Natural killer cell (primary cell): ENCODE measurements at regions not wholly inside any gene's neighbourhood (a gene's known extent, or its start where the extent isn't known, plus 50 kb on each side); places are given as distances from the start of the nearest gene placed in this dataset.
"Not testable (repeated sequence)": the region's sequence is repeated elsewhere in the genome, so short reads cannot be mapped to it uniquely, and the experiment has no call there.

Experiments used
- ATAC-seq, 3 donors: fragments of 150-1000 bp in 2 of 3; fragments of 200-7000 bp in 1 of 3; cut with Tn5 transposase; 1 replicate in 1 of 3; 2 replicates in 2 of 3; pipeline ENCODE4 v1.10.0; 2021; ENCODE audit warnings: mild to moderate bottlenecking in 2 of 3, moderate library complexity in 2 of 3
- DNase-seq, 2 donors: peaks; one replicate each; pipeline versions ENCODE4 v3.0.0 to v3.0.0-alpha.2; 2013 to 2021; ENCODE audit warnings: mixed read lengths in 1 of 2
- H3K27ac ChIP-seq: one replicate; pipeline ENCODE4 v1.5.1; 2013; ENCODE audit warnings: mild to moderate bottlenecking, low read length
- H3K27me3 ChIP-seq: one replicate; pipeline ENCODE4 v1.6.1; 2013; ENCODE audit warnings: low read length; ENCODE audit not compliant: control insufficient read depth, insufficient read depth
- H3K36me3 ChIP-seq: one replicate; pipeline ENCODE4 v1.6.1; 2013; ENCODE audit warnings: low read length; ENCODE audit not compliant: control insufficient read depth, insufficient read depth
- H3K4me1 ChIP-seq: one replicate; pipeline ENCODE4 v1.6.1; 2013; ENCODE audit warnings: low read length; ENCODE audit not compliant: control insufficient read depth, insufficient read depth
- H3K4me3 ChIP-seq: one replicate; pipeline ENCODE4 v1.5.1; 2013; ENCODE audit warnings: low read length
- H3K9me3 ChIP-seq: one replicate; pipeline ENCODE4 v1.6.1; 2013; ENCODE audit warnings: low read length; ENCODE audit not compliant: control insufficient read depth, insufficient read depth
- H3K27ac Mint-ChIP-seq, 2 donors: one replicate each; pipeline ENCODE4 v1.8.0; 2022; ENCODE audit warnings: mild to moderate bottlenecking in 2 of 2, mixed read lengths in 2 of 2, moderate library complexity in 1 of 2
- H3K27me3 Mint-ChIP-seq, 2 donors: one replicate each; pipeline ENCODE4 v1.8.0; 2022; ENCODE audit warnings: low read depth in 2 of 2, mixed read lengths in 2 of 2
- H3K36me3 Mint-ChIP-seq: one replicate; pipeline ENCODE4 v1.8.0; 2022; ENCODE audit warnings: mixed read lengths
- H3K4me1 Mint-ChIP-seq, 2 donors: one replicate each; pipeline ENCODE4 v1.8.0; 2022; ENCODE audit warnings: mixed read lengths in 2 of 2
- H3K4me3 Mint-ChIP-seq: one replicate; pipeline ENCODE4 v1.8.0; 2022; ENCODE audit warnings: mild to moderate bottlenecking, moderate library complexity, mixed read lengths
- H3K9me3 Mint-ChIP-seq, 2 donors: one replicate each; pipeline ENCODE4 v1.8.0; 2022; ENCODE audit warnings: mixed read lengths in 2 of 2
- WGBS: methylation state at CpG from one replicate; pipeline ENCODE4 v1.1.7; 2013; ENCODE audit warnings: missing lambda C conversion rate; ENCODE audit not compliant: insufficient coverage; 5-methylcytosine and 5-hydroxymethylcytosine counted together
- intact Hi-C: fragments of 100-400 bp; cut with micrococcal nuclease; formaldehyde crosslinking; loops from one replicate; pipeline ENCODE4 v1.14.2; 2022
- TF ChIP-seq, protein P1 (sequence below): fragments of 200-600 bp; IDR thresholded peaks from one replicate; pipeline ENCODE4 v1.8.0; 2022; ENCODE audit warnings: antibody characterized with exemption

DNA sequence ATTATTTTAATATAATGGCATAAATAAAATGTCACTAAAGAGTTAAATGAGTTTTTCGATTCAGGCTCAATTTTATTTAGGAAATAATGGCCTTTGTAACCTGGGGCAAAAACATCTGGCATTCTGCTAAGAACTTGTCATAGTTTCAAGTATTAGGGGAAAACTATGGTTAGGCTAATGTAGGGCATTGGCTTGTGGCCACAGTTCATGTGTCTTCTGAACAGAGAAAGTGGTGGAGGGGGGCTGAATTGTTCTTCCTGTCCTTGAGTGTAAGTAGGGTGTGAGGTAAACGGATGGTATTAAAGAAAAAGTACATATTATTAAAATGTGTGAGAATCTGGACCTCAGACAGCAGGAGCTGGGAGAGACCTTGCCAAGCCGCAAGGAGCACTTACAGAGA, 69.1 kb upstream of the KLF14 start:
- WGBS = 56% methylated on average over 3 of the region's 3 CpGs
- Mint-ChIP-seq H3K9me3 (no peaks in the 10 kb centered on the region), H3K36me3 (no peaks in the 10 kb centered on the region), H3K4me1 (peaks cover 0 to 7% of the 10 kb centered on the region in 2 donors), H3K27me3 (peaks cover 15 to 30% of the 10 kb centered on the region in 2 donors), H3K27ac (no peak overlapping the region), H3K4me3 (no peak overlapping the region)
- DNase-seq (no peak), ATAC-seq (no peak)
- Histone ChIP-seq H3K4me3 (no peak overlapping the region), H3K27me3 (no peaks in the 10 kb centered on the region), H3K36me3 (no peaks in the 10 kb centered on the region), H3K27ac (no peak overlapping the region), H3K4me1 (peaks cover 6% of the 10 kb centered on the region), H3K9me3 (no peaks in the 10 kb centered on the region)
- TF ChIP-seq, protein P1, sequence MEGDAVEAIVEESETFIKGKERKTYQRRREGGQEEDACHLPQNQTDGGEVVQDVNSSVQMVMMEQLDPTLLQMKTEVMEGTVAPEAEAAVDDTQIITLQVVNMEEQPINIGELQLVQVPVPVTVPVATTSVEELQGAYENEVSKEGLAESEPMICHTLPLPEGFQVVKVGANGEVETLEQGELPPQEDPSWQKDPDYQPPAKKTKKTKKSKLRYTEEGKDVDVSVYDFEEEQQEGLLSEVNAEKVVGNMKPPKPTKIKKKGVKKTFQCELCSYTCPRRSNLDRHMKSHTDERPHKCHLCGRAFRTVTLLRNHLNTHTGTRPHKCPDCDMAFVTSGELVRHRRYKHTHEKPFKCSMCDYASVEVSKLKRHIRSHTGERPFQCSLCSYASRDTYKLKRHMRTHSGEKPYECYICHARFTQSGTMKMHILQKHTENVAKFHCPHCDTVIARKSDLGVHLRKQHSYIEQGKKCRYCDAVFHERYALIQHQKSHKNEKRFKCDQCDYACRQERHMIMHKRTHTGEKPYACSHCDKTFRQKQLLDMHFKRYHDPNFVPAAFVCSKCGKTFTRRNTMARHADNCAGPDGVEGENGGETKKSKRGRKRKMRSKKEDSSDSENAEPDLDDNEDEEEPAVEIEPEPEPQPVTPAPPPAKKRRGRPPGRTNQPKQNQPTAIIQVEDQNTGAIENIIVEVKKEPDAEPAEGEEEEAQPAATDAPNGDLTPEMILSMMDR = no peak
- intact Hi-C loops = no loop called here

DNA sequence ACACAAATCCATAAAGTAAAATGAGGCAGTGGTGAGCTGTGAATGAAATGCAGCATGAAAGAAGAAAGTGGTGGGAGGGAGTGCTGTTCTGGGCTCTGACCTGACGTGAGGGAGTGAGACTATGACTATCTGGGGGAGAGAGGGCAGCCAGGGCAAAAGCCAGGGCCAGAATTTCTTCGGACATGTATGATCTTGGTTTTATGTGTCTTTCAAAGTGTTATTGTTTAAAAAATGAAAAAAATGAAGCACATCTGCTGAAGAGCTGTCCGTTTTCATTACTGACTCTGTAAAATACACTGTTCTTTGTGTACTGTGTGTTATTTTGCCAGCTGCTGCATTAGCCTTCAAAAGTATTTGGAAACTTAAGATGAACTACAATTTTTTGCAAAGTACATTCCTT, 70.2 kb upstream of the KLF14 start:
- no peak overlapping the region for H3K27ac ChIP-seq
- TF ChIP-seq, protein P1 = no peak
- Mint-ChIP-seq H3K4me3 (no peak overlapping the region), H3K9me3 (no peaks in the 10 kb centered on the region), H3K4me1 (peaks cover 0 to 7% of the 10 kb centered on the region in 2 donors), H3K27me3 (peaks cover 13 to 19% of the 10 kb centered on the region in 2 donors), H3K36me3 (no peaks in the 10 kb centered on the region), H3K27ac (no peak overlapping the region)
- 71% methylated on average over 3 of the region's 3 CpGs for WGBS
- H3K27me3 ChIP-seq = no peaks in the 10 kb centered on the region
- H3K36me3 ChIP-seq = no peaks in the 10 kb centered on the region
- DNase-seq (no peak), ATAC-seq (peak in 1 of 3 donors; percentile 14)
- H3K4me1 ChIP-seq = peaks cover 6% of the 10 kb centered on the region
- H3K9me3 ChIP-seq = no peaks in the 10 kb centered on the region
- intact Hi-C loops = no loop called here
- no peak overlapping the region for H3K4me3 ChIP-seq

DNA sequence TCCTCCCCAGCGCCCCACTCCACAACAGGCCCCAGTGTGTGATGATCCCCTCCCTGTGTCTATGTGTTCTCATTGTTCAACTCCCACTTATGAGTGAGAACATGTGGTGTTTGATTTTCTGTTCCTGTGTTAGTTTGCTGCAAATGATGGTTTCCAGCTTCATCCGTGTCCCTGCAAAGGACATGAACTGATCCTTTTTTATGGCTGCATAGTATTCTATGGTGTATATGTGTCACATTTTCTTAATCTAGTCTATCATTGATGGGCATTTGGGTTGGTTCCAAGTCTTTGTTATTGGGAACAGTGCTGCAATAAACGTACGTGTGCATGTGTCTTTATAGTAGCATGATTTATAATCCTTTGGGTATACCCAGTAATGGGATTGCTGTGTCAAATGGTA, 78.8 kb upstream of the KLF14 start:
- H3K4me1 ChIP-seq, DNase-seq, H3K27ac ChIP-seq, H3K9me3 Mint-ChIP-seq, H3K36me3 ChIP-seq, H3K4me3 Mint-ChIP-seq, H3K36me3 Mint-ChIP-seq, H3K27ac Mint-ChIP-seq, H3K27me3 Mint-ChIP-seq, H3K9me3 ChIP-seq, ATAC-seq, H3K27me3 ChIP-seq, H3K4me3 ChIP-seq, intact Hi-C loops, H3K4me1 Mint-ChIP-seq: not testable (repeated sequence)
- 95% methylated on average over 3 of the region's 4 CpGs for WGBS

DNA sequence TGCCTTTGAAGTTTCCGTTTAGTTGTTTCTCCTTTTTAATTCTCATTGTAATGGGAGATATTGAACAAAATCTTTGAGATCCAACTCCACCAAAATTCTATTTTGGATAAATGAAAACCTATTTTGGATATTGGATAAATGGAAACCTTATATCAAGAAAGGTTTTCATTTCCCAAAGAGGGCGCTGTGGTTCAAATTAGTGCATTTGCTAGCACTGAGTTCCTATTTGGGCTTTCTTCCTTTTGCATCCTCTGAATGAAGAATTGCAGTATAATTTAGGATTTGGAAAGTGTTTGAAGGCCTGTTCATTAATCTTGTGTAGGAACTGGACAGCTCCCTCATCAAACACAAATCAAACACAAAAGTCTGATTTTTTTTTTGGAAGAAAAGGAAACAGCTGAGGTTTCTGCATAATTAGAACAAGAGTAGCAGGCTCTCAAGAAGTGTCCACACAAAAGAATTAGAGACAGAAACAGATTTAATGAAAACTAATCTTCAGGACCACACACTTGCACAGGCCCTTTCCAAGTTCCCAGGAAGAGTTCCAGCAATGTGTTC, 80.8 kb upstream of the KLF14 start:
- H3K4me1 Mint-ChIP-seq = no peaks in the 10 kb centered on the region
- H3K27ac Mint-ChIP-seq = no peak overlapping the region
- DNase-seq (peak in 1 of 2 donors; percentile 39), ATAC-seq (no peak)
- intact Hi-C loops = no loop called here
- no peaks in the 10 kb centered on the region for H3K9me3 Mint-ChIP-seq
- no peak overlapping the region for H3K4me3 Mint-ChIP-seq
- 65% methylated on average over 1 of the region's 2 CpGs for WGBS
- Histone ChIP-seq H3K36me3 (no peaks in the 10 kb centered on the region), H3K4me1 (no peaks in the 10 kb centered on the region), H3K9me3 (no peaks in the 10 kb centered on the region), H3K27me3 (no peaks in the 10 kb centered on the region), H3K4me3 (no peak overlapping the region), H3K27ac (no peak overlapping the region)
- no peaks in the 10 kb centered on the region for H3K36me3 Mint-ChIP-seq
- TF ChIP-seq, protein P1 = no peak
- H3K27me3 Mint-ChIP-seq = peaks cover 8 to 9% of the 10 kb centered on the region in 2 donors
